PC-9 (cell line): ENCODE measurements at regions not wholly inside any gene's neighbourhood (a gene's known extent, or its start where the extent isn't known, plus 50 kb on each side); places are given as distances from the start of the nearest gene placed in this dataset.

Experiments
- BruUV-seq: library from RNA; stranded (reverse); fragments of 400-500 nt; replicated peaks from 2 replicates; lab custom pipeline; 2021; lab: Mats Ljungman, UMichigan
- CTCF ChIA-PET: fragments of 300-600 bp; sonication (Branson Sonifier 250); formaldehyde crosslinking; loops from one replicate; lab custom pipeline; 2022; ENCODE audit warnings: antibody characterized with exemption; lab: Charles Lee
- POLR2A ChIA-PET: fragments of 300-600 bp; sonication (Branson Sonifier 250); formaldehyde crosslinking; loops from one replicate; lab custom pipeline; 2022; ENCODE audit warnings: antibody characterized with exemption; ENCODE audit not compliant: unreplicated experiment; lab: Charles Lee
- DNase-seq, 2 experiments: peaks; one replicate each; pipeline versions ENCODE4 v3.0.0 to v3.0.0-alpha.2; 2015 to 2022; ENCODE audit warnings: mixed read lengths in 1 of 2
- H2AFZ ChIP-seq: fragments of 200-600 bp; sonication (generic); 2 replicates; pipeline ENCODE4 v1.8.1; 2017; ENCODE audit warnings: antibody characterized with exemption
- H3F3A ChIP-seq: fragments of 200-600 bp; sonication (generic); 2 replicates; pipeline ENCODE4 v1.8.1; 2017; ENCODE audit warnings: antibody characterized with exemption, mild to moderate bottlenecking, low read depth; ENCODE audit not compliant: insufficient read depth
- H3K27ac ChIP-seq: fragments of 200-600 bp; sonication (generic); 2 replicates; pipeline ENCODE4 v1.6.1; 2016; ENCODE audit warnings: mixed run types
- H3K27me3 ChIP-seq: fragments of 200-600 bp; sonication (generic); 2 replicates; pipeline ENCODE4 v1.6.1; 2016; ENCODE audit warnings: low read depth, mixed run types; ENCODE audit not compliant: insufficient read depth
- H3K36me3 ChIP-seq: fragments of 200-600 bp; sonication (generic); 2 replicates; pipeline ENCODE4 v1.6.1; 2016; ENCODE audit warnings: low read depth, mixed run types
- H3K4me1 ChIP-seq: fragments of 200-600 bp; sonication (generic); replicated peaks from 2 replicates; pipeline ENCODE4 v1.6.1; 2016; ENCODE audit warnings: mixed run types; ENCODE audit not compliant: insufficient read depth
- H3K4me2 ChIP-seq: fragments of 200-600 bp; sonication (generic); 2 replicates; pipeline ENCODE4 v1.6.1; 2017; ENCODE audit warnings: mixed run types
- H3K4me3 ChIP-seq: fragments of 200-600 bp; sonication (generic); 2 replicates; pipeline ENCODE4 v1.6.1; 2016; ENCODE audit warnings: mixed run types
- H3K79me2 ChIP-seq: fragments of 200-600 bp; sonication (generic); 2 replicates; pipeline ENCODE4 v1.6.1; 2017; ENCODE audit warnings: low read depth, mixed run types
- H3K9me2 ChIP-seq: fragments of 200-600 bp; sonication (generic); 2 replicates; pipeline ENCODE4 v1.8.1; 2017; ENCODE audit warnings: mild to moderate bottlenecking; ENCODE audit not compliant: insufficient read depth
- H3K9me3 ChIP-seq: fragments of 200-600 bp; sonication (generic); 2 replicates; pipeline ENCODE4 v1.8.1; 2016; ENCODE audit warnings: low read depth; ENCODE audit not compliant: insufficient read depth
- H4K20me1 ChIP-seq: fragments of 200-600 bp; sonication (generic); 2 replicates; pipeline ENCODE4 v1.8.1; 2017; ENCODE audit not compliant: insufficient read depth
- CTCF ChIP-seq: fragments of 200-600 bp; sonication (generic); conservative IDR thresholded peaks from 2 replicates; pipeline ENCODE4 v1.6.1; 2017; ENCODE audit warnings: mixed run types, antibody characterized with exemption, mild to moderate bottlenecking, moderate library complexity
- EZH2 ChIP-seq: fragments of 200-600 bp; sonication (generic); IDR thresholded peaks from 2 replicates; pipeline ENCODE4 v1.8.0; 2017; ENCODE audit warnings: antibody characterized with exemption, low read depth
- intact Hi-C: fragments of 100-400 bp; cut with micrococcal nuclease; formaldehyde crosslinking; loops from one replicate; pipeline ENCODE4 v1.10.0; 2022; ENCODE audit not compliant: unreplicated experiment

GRCh38 chr6:74834967-74835366 lies 370.9 kb downstream of the COL12A1 start:
- no peaks in the 10 kb centered on the region for H4K20me1 ChIP-seq
- no peak overlapping the region for H2AFZ ChIP-seq
- H3K4me1 ChIP-seq, result no peaks in the 10 kb centered on the region
- no peaks in the 10 kb centered on the region for H3K9me2 ChIP-seq
- no peak for DNase-seq
- H3K27ac ChIP-seq, result no peak overlapping the region
- no peaks in the 10 kb centered on the region for H3K79me2 ChIP-seq
- ChIA-PET CTCF (no interaction called here), POLR2A (no interaction called here)
- no peak for TF ChIP-seq CTCF
- TF ChIP-seq EZH2, result no peak
- no peaks in the 10 kb centered on the region for H3F3A ChIP-seq
- no peaks in the 10 kb centered on the region for H3K27me3 ChIP-seq
- no peak overlapping the region for H3K4me3 ChIP-seq
- no peaks in the 10 kb centered on the region for H3K36me3 ChIP-seq
- H3K4me2 ChIP-seq, result no peak overlapping the region
- intact Hi-C loops, result no loop called here
- no peaks in the 10 kb centered on the region for H3K9me3 ChIP-seq
- BruUV-seq, result no TSS peak

GRCh38 chr6:74826263-74826662 lies 379.6 kb downstream of the COL12A1 start:
- intact Hi-C loops, result no loop called here
- no peak for TF ChIP-seq EZH2
- no peak for TF ChIP-seq CTCF
- no peak overlapping the region for H3K4me3 ChIP-seq
- H3K36me3 ChIP-seq, result no peaks in the 10 kb centered on the region
- H2AFZ ChIP-seq, result no peak overlapping the region
- CTCF ChIA-PET, result no interaction called here
- H3K4me2 ChIP-seq, result no peak overlapping the region
- no peaks in the 10 kb centered on the region for H3K9me2 ChIP-seq
- H3K4me1 ChIP-seq, result no peaks in the 10 kb centered on the region
- no peak for DNase-seq
- no peaks in the 10 kb centered on the region for H3K9me3 ChIP-seq
- no peaks in the 10 kb centered on the region for H4K20me1 ChIP-seq
- no peaks in the 10 kb centered on the region for H3K27me3 ChIP-seq
- BruUV-seq, result no TSS peak
- POLR2A ChIA-PET, result no interaction called here
- no peaks in the 10 kb centered on the region for H3K79me2 ChIP-seq
- H3F3A ChIP-seq, result no peaks in the 10 kb centered on the region
- H3K27ac ChIP-seq, result no peak overlapping the region

- Histone ChIP-seq H3K27ac (no peak overlapping the region), H4K20me1 (no peaks in the 10 kb centered on the region), H2AFZ (no peak overlapping the region), H3K4me1 (no peaks in the 10 kb centered on the region), H3K4me3 (no peak overlapping the region), H3K27me3 (no peaks in the 10 kb centered on the region), H3K9me3 (no peaks in the 10 kb centered on the region), H3K4me2 (no peak overlapping the region), H3K79me2 (no peaks in the 10 kb centered on the region), H3K9me2 (no peaks in the 10 kb centered on the region), H3K36me3 (no peaks in the 10 kb centered on the region), H3F3A (no peaks in the 10 kb centered on the region)
- TF ChIP-seq EZH2 (no peak), CTCF (no peak)
- ChIA-PET CTCF (no interaction called here), POLR2A (no interaction called here)
- BruUV-seq, result no TSS peak
- intact Hi-C loops, result no loop called here
- DNase-seq, result no peak
These were observed 391.4 kb downstream of the COL12A1 start for GRCh38 chr6:74814440-74814839.
